ENCODE measurements at regions not wholly inside any gene's neighbourhood (a gene's known extent, or its start where the extent isn't known, plus 50 kb on each side); places are given as distances from the start of the nearest gene placed in this dataset.
"Not testable (repeated sequence)": the region's sequence is repeated elsewhere in the genome, so short reads cannot be mapped to it uniquely, and the experiment has no call there.

- no peak overlapping the region for H3K27ac ChIP-seq
- no peaks in the 10 kb centered on the region for H3K27me3 ChIP-seq
- DNase-seq = no peak
- no peaks in the 10 kb centered on the region for H3K36me3 ChIP-seq
- H3K9me3 ChIP-seq = no peaks in the 10 kb centered on the region
- H3K4me3 ChIP-seq (replicated peaks in 1 of 3) = no peak overlapping the region
- intact Hi-C loops (cut with DNase I) = no loop called here
- TF ChIP-seq CTCF (IDR thresholded peaks at IDR 0.05) (no peak), POLR2A (IDR thresholded peaks at IDR 0.05) (no peak)
- H3K4me1 ChIP-seq = no peaks in the 10 kb centered on the region
- WGBS, 2 donors = 78 to 85% methylated on average over 1 of the region's 1 CpG
Observed at GRCh38 chr12:78284417-78284816, 453.7 kb downstream of the NAV3 start.

- no peak overlapping the region for H3K4me3 ChIP-seq (replicated peaks in 1 of 3)
- no peaks in the 10 kb centered on the region for H3K4me1 ChIP-seq
- no peaks in the 10 kb centered on the region for H3K36me3 ChIP-seq
- intact Hi-C loops (cut with DNase I) = no loop called here
- DNase-seq = no peak
- no peaks in the 10 kb centered on the region for H3K27me3 ChIP-seq
- TF ChIP-seq POLR2A (IDR thresholded peaks at IDR 0.05) = no peak
- TF ChIP-seq CTCF (IDR thresholded peaks at IDR 0.05) = no peak
- H3K9me3 ChIP-seq = no peaks in the 10 kb centered on the region
- no peak overlapping the region for H3K27ac ChIP-seq
- WGBS, 2 donors = 73 to 74% methylated on average over 5 of the region's 5 CpGs
Observed at GRCh38 chr12:78290606-78291345, 460.1 kb downstream of the NAV3 start.

- intact Hi-C loops (cut with DNase I) = no loop called here
- 25 to 36% methylated on average over 1 of the region's 1 CpG for WGBS, 2 donors
- Histone ChIP-seq H3K9me3 (no peaks in the 10 kb centered on the region), H3K4me3 (replicated peaks in 1 of 3) (no peak overlapping the region), H3K36me3 (no peaks in the 10 kb centered on the region), H3K27me3 (no peaks in the 10 kb centered on the region), H3K27ac (no peak overlapping the region), H3K4me1 (no peaks in the 10 kb centered on the region)
- DNase-seq = no peak
- no peak for TF ChIP-seq CTCF (IDR thresholded peaks at IDR 0.05)
- TF ChIP-seq POLR2A (IDR thresholded peaks at IDR 0.05) = no peak
Observed at GRCh38 chr12:78293059-78293686, 462.5 kb downstream of the NAV3 start.

GRCh38 chr12:78301282-78301681 lies 470.6 kb downstream of the NAV3 start:
- 82 to 87% methylated on average over 5 of the region's 5 CpGs for WGBS, 2 donors

GRCh38 chr12:78305808-78306207 lies 475.1 kb downstream of the NAV3 start:
- intact Hi-C loops (cut with DNase I) = no loop called here
- TF ChIP-seq POLR2A (IDR thresholded peaks at IDR 0.05) (no peak), CTCF (IDR thresholded peaks at IDR 0.05) (no peak)
- Histone ChIP-seq H3K4me3 (replicated peaks in 1 of 3) (no peak overlapping the region), H3K27ac (no peak overlapping the region), H3K27me3 (no peaks in the 10 kb centered on the region), H3K4me1 (no peaks in the 10 kb centered on the region), H3K36me3 (no peaks in the 10 kb centered on the region), H3K9me3 (no peaks in the 10 kb centered on the region)
- no peak for DNase-seq
- WGBS, 2 donors = 83 to 90% methylated on average over 1 of the region's 1 CpG

More at GRCh38 chr12:78301282-78301681, 470.6 kb downstream of the NAV3 start:
- H3K27me3 ChIP-seq; H3K4me3 ChIP-seq (replicated peaks in 1 of 3); H3K4me1 ChIP-seq; H3K36me3 ChIP-seq; intact Hi-C loops (cut with DNase I); H3K9me3 ChIP-seq; H3K27ac ChIP-seq; DNase-seq: not testable (repeated sequence)

Measured in thyroid gland (tissue), 4 donors.